Right ventricle myocardium inferior (tissue), 1 donor: ENCODE measurements at regions not wholly inside any gene's neighbourhood (a gene's known extent, or its start where the extent isn't known, plus 50 kb on each side); places are given as distances from the start of the nearest gene placed in this dataset.

ENCODE experiments used
- ATAC-seq: fragments of 200-7000 bp; cut with Tn5 transposase; one replicate; pipeline ENCODE4 v1.9.1; 2020; ENCODE audit warnings: mild to moderate bottlenecking, moderate library complexity
- DNase-seq: peaks from one replicate; pipeline ENCODE4 v3.0.0; 2021; ENCODE audit errors: missing footprints
- intact Hi-C: fragments of 100-400 bp; cut with DNase I; formaldehyde crosslinking; loops from one replicate; pipeline ENCODE4 v1.11.0; 2022
- donor health status: DM: no; HTN: yes; CAD: no; lungs with severe emphysema.

DNA sequence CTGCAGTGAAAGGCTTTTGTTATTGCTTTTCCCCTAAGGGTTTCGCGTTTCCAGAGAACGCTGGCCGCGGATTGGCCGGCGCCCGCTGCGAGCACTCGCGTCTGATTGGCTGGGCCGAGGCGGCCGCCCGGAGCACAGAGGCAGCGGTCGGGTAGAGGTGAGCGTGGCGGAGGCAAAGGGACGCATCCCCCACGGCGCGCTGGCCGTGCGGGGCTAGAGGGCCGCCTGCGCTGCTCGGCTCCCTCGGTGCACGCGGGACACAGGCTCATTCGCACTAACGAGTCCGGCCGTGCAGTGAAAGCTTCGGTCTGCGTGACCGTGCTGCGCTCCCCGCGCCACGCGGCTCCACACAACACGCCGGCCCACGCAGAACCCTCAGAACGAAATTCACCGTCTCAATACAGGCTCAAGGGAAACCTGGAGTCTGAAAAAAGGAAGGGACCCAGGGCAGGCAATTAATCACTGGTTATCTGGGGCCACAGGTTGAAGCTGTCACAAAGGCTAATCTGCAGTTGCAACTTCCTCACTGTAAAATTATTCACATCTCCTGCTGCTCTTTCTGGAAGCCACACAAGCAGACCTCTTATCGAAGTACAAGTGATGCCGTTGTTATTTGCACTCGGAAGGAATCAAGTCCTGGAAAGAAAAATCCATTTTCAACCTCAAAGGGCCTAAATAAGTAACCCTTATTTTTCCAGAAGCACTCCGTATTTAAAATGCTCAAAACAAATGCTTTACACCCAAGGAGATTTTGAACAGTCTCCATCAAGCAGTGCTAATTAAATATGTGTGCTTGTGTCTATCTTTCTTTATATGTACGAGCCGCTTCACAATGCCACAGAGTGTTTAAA, 94.6 kb downstream of the ZNF608 start:
- intact Hi-C loops, result loop anchor here (5.0 to 10.0 kb wide), 2 partner anchors 115 to 837 kb away; no protein-coding TSS in a partner anchor
- DNase-seq (peak; percentile 92), ATAC-seq (peak; percentile 91)

DNA sequence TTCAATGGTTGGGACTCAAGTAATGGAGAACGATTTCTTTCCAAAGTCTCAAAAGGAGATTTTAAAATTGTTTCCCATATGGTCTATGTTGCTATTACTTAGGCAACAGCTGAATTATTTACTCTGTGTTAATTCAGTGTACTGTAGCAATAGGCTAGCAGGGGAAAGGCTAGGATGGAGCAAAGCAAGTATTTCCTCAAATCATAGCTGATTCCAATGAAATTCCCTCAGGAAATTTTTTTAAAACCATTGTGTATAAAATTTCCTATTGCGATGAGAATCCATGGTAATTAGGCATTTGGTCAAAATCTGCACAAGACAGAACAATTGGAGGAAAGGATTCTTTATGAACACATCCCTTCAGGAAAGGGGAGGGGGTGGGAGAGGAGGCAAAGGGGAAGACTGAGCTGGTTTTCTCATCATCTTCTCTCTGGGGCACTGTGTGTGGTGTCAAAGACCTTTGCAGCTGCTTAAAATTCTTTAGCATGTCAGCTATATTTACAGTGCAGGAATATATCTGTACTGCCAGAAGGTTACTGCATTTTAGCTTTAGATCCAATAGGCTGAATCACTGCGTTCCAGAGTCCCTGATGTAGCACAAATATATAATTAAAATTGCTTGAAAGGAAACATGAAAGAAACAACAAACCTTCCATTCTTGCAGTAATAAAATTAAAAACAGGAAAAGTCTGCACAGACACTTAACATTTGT, 95.3 kb downstream of the ZNF608 start:
- ATAC-seq (peak; percentile 27), DNase-seq (no peak)
- intact Hi-C loops, result loop anchor here (1.0 to 10.0 kb wide), 3 partner anchors 95 to 836 kb away; partner anchors contain the start of gene ZNF608

DNA sequence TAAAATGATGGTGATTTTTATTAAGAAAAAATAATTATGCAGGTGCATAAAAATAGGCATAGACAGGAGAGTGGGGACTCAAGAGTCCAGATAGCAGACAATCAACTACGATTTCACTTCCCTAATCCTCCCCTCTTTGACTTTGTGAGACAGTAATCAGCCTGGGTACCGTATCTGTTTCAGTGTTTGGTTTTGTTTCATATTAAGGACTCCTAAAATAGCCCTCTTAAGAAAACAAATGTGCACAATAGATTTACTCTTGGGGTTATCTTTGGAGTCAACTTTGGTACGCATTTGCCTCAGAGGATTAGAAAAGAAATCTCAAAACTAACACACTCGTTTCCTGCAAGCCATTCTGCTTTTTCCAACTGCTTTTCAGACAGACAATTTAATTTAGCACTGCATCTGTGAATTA, 96.3 kb downstream of the ZNF608 start:
- intact Hi-C loops, result loop anchor here (1.0 to 10.0 kb wide), 3 partner anchors 96 to 835 kb away; partner anchors contain the start of gene ZNF608
- ATAC-seq, result no peak
- DNase-seq, result no peak

DNA sequence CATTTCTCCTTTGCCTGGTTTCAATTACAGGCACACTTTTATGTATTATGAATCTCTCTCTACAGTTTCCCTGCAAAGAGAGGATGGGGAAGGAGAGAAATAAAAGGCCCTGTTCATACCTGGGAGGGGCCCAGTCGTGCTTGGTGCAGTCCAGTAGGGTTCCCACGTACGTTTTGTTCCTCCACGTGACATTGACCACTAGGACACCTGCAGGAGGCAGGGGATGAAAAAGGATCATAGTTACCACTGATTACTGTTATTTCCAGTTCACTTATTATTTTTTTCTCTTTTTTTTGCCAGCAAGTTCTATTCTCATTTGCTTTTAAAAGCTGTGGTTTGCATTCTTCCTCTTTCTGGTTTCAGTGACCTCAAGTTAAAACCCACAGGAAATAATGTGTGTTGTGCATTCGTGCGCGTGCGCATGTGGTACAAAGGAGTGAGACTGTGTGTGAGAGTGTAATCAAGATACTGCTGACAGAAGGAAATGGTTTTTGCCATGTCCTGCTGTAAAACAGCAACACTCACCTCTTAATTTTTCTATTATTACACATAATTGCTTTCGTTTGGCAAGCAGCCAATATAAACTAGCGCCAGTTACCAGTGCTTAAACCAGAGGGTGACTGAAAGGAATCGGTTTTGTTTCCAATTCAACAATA, 96.8 kb downstream of the ZNF608 start:
- DNase-seq (peak; percentile 93), ATAC-seq (peak; percentile 43)
- intact Hi-C loops, result loop anchor here (1.0 to 10.0 kb wide), 3 partner anchors 97 to 835 kb away; partner anchors contain the start of gene ZNF608

DNA sequence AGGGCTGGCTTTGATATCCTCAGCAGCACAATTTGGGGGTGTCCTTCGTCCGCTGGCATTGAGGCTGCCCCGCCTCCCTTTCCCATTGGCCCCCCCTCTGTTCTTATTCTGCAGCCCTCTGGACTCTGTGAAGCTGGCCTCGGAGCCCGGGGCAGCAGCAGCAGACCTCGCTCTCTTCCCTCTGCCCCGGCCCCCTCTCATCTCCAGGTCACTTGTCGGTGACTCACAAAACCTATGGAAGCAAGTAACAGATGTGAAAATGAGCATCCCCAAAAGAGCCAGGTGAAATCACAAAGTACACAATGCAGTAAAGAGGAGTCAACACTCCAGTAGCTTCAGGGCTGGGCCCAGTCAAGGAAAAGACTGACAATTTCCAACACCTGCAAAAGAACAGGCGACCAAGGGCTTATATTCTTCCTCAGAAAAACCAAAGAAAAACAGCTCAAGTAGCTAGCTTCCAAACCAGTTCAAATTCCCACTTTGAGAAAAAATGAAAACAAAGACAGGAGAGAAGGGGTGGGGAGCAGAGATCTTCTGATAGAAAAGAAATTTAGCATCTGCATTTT, 97.5 kb downstream of the ZNF608 start:
- ATAC-seq (no peak), DNase-seq (no peak)
- intact Hi-C loops, result no loop called here

DNA sequence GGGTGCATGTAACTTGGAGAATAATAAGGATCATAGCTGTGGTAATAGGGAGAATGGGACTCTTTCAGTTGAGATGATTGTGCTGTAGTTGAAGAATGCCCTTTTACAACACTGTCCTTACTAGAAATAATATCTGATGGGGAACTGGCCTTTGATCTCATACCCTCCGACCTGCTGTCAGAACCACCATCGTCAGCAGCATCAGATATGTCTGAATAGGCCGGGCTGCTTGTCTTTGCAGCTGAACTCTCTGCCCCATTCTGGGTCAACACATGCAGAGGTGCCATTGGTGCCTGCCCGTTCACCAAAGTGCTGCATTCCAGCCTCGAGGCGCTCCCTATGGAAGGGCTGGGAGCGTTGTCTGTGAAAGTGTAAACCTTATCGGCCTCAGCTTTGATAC, 99.1 kb downstream of the ZNF608 start:
- intact Hi-C loops, result no loop called here
- DNase-seq (no peak), ATAC-seq (no peak)

DNA sequence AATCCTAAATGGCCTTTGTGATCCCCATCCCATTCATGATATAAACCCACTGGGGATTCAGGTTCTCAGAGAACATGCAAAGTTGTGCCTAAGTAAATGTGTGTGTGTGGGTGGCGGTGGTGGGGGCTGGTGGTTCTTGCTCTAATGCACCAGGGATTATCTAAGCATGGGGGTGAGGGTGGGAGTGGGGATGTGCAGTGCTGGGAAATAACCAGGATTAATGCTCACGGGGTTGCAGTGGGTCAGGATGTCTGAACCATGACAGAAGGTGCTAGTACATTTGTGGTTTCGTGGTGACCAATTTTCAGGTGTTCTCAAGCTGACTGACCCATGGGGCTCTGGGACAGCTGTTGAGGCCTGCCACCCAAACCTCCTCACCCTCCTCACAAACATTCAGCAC, 101.0 kb downstream of the ZNF608 start:
- ATAC-seq, result no peak
- intact Hi-C loops, result no loop called here
- DNase-seq, result no peak

DNA sequence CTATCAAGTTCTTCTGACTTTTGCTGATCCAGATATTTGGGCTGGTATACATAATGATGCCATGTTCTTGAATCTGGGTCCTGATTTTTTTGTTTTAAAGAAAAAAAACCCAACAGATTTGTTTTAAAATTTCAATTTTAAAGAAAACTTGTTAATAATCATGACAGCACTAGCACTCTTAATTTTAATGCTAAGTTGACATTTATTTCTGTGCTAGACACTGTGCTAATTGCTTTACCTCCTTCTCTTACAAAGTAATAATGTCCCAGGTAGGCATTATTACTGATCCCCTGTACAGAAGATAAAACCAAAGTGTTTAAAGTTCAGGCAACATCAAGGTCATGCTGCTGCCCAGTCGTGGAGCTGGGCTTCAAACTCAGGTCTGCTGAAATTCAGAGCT, 101.9 kb downstream of the ZNF608 start:
- intact Hi-C loops, result no loop called here
- DNase-seq (no peak), ATAC-seq (no peak)

DNA sequence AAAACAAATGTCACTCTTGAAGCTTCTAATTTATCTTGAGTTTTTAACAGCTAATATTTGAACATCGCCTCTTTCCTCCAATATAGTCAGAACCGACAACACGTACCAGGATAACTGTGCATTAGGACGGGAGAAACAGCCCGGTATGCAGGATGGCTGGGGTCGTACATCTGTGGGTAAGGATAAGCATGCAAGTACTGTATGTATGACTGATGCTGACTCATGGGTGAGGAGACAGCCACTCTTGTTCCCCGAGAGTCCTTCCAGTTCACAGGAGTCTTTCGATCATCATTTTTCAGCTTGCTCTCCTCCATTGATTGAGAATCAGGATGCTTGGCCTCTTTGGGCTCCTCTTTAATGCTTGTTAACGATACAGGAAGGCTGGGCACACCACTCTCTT, 102.3 kb downstream of the ZNF608 start:
- intact Hi-C loops, result no loop called here
- ATAC-seq (no peak), DNase-seq (no peak)

DNA sequence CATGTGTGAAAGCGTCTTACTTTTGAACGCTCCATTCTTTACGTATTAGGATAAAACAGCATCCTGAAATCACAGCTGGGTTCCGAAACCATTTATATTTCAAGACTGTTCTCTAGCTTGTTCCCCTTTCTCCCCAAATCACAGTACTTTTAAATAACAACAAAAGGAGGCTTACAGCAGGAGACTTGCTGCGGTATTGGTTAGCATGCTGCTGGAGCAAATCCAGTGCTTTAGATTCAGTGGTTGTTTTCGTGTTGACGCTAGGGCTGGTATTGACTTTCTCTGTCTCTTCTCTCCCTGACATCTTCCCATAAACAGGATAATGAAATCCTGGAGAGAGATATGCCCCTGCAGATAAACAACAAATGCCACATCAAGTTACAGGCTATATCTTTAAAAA, 103.1 kb downstream of the ZNF608 start:
- ATAC-seq (no peak), DNase-seq (no peak)
- intact Hi-C loops, result no loop called here

DNA sequence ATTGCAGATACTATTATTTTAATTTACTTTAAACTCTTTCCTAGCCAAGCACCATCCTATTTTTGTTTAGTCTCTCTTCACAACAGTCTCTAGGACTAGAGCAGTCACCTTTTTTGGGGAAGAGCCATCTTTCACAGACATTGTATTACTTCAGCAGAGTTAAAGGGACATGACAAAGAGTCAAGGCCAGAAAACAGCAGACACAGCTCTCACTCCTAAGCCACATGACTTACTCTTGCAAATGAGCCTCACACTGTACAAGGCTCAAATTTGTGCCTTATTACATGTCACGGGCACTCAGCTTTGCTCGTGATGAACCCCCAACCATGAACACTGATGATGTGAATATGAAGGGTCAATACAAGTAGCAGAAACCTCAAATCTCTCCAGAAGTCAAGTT, 104.3 kb downstream of the ZNF608 start:
- ATAC-seq (peak; percentile 28), DNase-seq (no peak)
- intact Hi-C loops, result no loop called here

DNA sequence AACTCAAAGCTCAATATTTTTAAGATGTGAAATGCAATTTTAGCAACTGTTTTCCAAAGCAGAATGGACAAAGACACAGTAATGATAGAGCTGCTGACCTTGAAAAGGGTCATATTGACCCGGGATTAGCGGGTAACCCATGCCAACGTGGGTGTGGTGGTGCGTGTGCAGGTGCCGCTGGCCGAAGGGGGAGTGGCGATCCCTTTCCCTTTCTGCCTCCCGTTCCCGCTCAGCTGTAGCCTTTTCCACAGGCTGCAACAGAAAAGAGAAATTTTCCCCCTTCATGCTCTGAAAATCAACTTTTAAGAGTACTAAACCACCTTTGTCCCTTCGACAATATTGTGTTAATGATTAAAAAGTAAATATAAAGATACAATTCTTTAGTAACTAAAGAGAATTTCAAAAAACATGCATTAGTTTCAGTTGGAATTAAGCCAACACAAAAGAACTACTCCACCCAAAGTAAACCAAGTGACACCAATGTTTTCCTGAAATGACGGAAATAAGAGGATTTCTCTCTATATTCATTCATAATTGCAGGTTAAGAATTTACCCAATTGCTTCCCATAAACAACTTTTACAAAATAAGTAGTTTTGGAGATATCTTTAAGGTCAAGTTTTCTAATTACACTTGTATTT, 105.2 kb downstream of the ZNF608 start:
- no peak for DNase-seq
- ATAC-seq, result no peak
- intact Hi-C loops, result no loop called here

DNA sequence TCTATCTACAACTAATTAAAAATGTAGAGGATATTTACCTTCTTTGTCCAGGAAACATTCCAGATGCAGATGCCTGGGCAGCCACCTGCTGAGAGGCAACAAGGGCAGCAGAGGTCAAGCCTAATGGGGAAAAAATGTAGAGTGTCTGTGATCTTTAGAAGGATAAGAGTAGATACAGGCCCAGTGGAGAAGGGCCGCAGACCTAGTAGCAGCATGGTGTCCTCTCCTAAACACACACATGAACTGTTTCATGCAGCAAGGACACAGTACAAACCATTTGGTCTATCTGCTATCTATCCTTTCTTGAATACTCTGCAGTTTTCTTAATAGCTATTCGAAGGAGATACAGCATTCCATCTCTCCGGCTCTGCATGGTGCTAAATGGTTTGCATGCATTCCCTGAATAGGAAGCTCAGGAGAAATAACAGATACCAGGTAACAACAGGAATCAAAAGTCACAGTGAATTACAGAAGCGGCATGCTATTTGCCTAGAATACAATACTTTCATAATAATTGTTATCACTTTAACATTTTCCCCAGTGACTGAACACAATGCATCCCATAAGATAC, 107.3 kb downstream of the ZNF608 start:
- DNase-seq (no peak), ATAC-seq (no peak)
- intact Hi-C loops, result no loop called here

DNA sequence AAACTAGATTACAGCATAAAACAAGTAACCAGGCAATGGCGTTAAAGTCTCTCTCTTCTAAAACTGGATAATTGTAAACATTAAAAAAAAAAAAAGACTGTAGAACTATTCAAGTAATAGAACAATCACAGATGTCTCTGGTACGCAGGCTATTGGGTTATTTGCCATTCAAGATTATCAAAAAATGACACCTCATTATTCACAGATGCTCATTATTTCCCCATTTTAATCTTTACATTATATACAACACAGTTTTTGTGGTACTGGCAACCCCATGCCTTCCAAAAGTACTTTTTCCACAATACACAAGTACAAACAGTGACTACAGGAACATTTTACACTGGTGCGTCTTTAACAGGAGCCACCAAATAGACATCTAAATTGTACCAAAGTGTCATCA, 109.4 kb downstream of the ZNF608 start:
- intact Hi-C loops, result no loop called here
- DNase-seq (no peak), ATAC-seq (no peak)

DNA sequence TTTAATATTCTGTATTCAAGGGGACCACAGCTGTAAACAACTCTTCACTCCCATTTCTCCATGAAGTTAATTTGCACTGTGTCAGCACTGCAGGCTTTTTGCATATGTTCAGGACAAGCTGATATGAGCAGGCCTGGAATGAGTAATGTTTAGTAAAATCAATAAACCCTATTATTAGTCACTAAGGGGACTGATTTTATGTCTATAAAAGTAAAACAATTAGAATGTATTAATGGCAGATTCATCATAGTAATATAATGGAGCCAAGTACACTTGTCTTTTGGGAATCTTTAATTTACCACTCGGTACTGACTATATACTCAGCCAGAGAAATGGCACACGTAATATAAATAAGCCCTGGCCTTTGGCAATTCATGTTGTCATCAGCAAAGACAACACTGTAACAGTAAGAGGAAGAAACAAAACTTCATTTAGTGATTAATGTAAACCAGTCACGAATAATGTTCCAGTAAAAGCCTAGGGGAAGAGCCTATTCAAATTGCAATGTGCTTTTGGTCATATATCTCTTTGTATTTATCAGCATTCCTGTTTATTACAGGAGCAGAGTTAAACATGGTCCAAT, 111.6 kb downstream of the ZNF608 start:
- DNase-seq (no peak), ATAC-seq (no peak)
- intact Hi-C loops, result no loop called here

DNA sequence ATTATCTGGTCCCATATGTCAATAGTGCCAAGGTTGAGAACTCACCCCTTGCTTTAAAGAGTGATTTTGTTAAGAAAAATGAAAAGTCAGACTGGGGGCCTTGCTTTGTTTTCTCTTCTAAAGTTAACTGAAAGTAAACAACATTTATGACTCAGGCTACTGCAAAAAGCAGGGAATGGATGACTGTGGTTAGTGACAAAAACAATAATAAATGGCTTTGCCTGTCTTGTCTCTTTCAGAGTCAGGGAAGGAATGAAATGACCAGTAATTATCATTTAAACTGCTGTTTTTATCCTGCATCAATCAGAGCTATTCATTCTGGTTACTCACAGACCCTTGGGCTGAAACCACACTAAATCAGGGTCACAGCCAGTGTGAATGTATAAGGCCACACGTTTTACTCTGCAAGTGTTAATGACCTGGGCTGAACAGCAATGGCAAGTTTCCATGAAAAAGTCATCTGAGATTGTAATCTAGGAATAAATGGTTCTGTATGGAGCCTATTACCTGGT, 112.2 kb downstream of the ZNF608 start:
- intact Hi-C loops, result no loop called here
- ATAC-seq (no peak), DNase-seq (no peak)

DNA sequence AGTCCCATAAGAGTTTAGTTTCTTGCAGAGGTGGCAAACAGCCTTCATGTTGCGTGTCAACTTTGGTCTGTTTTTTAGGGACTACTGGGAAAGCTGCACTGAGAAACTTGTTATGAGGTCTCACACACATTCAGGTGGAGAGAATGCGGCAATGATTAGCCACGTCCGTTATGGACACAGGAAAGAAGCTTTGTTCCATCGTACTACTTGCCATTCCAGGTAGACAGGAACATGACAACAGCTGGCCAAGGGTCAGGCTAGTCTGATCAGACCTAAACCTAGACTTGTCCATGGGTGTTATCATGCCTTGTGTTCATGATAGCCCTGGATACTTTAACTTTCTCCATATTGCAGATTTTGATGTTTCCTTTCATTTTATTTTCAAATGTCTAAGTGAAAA, 113.2 kb downstream of the ZNF608 start:
- DNase-seq (no peak), ATAC-seq (no peak)
- intact Hi-C loops, result no loop called here
